IgD-negative memory B cell (primary cell): ENCODE measurements at regions not wholly inside any gene's neighbourhood (a gene's known extent, or its start where the extent isn't known, plus 50 kb on each side); places are given as distances from the start of the nearest gene placed in this dataset.

Experiments used
- H3K27ac Mint-ChIP-seq, 3 donors: one replicate each; pipeline ENCODE4 v1.8.0; 2020 to 2022; ENCODE audit warnings: mild to moderate bottlenecking in 3 of 3, mixed read lengths in 3 of 3, moderate library complexity in 1 of 3
- H3K27me3 Mint-ChIP-seq: one replicate; pipeline ENCODE4 v1.8.0; 2021; ENCODE audit warnings: mixed read lengths
- H3K36me3 Mint-ChIP-seq: one replicate; pipeline ENCODE4 v1.8.0; 2020; ENCODE audit warnings: mild to moderate bottlenecking, mixed read lengths
- H3K4me1 Mint-ChIP-seq, 3 donors: one replicate each; pipeline ENCODE4 v1.8.0; 2020 to 2022; ENCODE audit warnings: mixed read lengths in 3 of 3, mild to moderate bottlenecking in 1 of 3
- H3K4me3 Mint-ChIP-seq, 4 donors: one replicate each; pipeline ENCODE4 v1.8.0; 2020 to 2022; ENCODE audit warnings: mild to moderate bottlenecking in 4 of 4, mixed read lengths in 4 of 4, moderate library complexity in 3 of 4
- H3K9me3 Mint-ChIP-seq, 3 donors: one replicate each; pipeline ENCODE4 v1.8.0; 2020 to 2021; ENCODE audit warnings: mixed read lengths in 3 of 3, mild to moderate bottlenecking in 1 of 3

GRCh38 chr7:26538689-26539088 lies 247.0 kb downstream of the SNX10 start:
- H3K36me3 Mint-ChIP-seq, result no peaks in the 10 kb centered on the region
- no peak overlapping the region for H3K4me3 Mint-ChIP-seq
- peaks cover 39% of the 10 kb centered on the region for H3K27me3 Mint-ChIP-seq
- H3K4me1 Mint-ChIP-seq, result no peaks in the 10 kb centered on the region
- no peak overlapping the region for H3K27ac Mint-ChIP-seq
- H3K9me3 Mint-ChIP-seq, result peaks cover 0 to 3% (median 0%) of the 10 kb centered on the region in 3 donors

GRCh38 chr7:26543340-26543739 lies 251.7 kb downstream of the SNX10 start:
- peaks cover 0 to 3% (median 0%) of the 10 kb centered on the region in 3 donors for H3K9me3 Mint-ChIP-seq
- no peaks in the 10 kb centered on the region for H3K4me1 Mint-ChIP-seq
- H3K27me3 Mint-ChIP-seq, result peaks cover 26% of the 10 kb centered on the region
- no peak overlapping the region for H3K27ac Mint-ChIP-seq
- H3K36me3 Mint-ChIP-seq, result no peaks in the 10 kb centered on the region
- no peak overlapping the region for H3K4me3 Mint-ChIP-seq

GRCh38 chr7:26543951-26544350 lies 252.3 kb downstream of the SNX10 start:
- H3K36me3 Mint-ChIP-seq, result no peaks in the 10 kb centered on the region
- H3K27me3 Mint-ChIP-seq, result peaks cover 24% of the 10 kb centered on the region
- no peaks in the 10 kb centered on the region for H3K4me1 Mint-ChIP-seq
- no peak overlapping the region for H3K27ac Mint-ChIP-seq
- peaks cover 0 to 3% (median 0%) of the 10 kb centered on the region in 3 donors for H3K9me3 Mint-ChIP-seq
- H3K4me3 Mint-ChIP-seq, result no peak overlapping the region

GRCh38 chr7:26546508-26547053 lies 254.9 kb downstream of the SNX10 start:
- Mint-ChIP-seq H3K36me3 (peaks cover 3% of the 10 kb centered on the region), H3K4me1 (no peaks in the 10 kb centered on the region), H3K4me3 (no peak overlapping the region), H3K27me3 (peaks cover 23% of the 10 kb centered on the region), H3K9me3 (peaks cover 0 to 3% (median 0%) of the 10 kb centered on the region in 3 donors), H3K27ac (no peak overlapping the region)

- peaks cover 0 to under 1% (median 0%) of the 10 kb centered on the region in 3 donors for H3K9me3 Mint-ChIP-seq
- H3K27ac Mint-ChIP-seq, result no peak overlapping the region
- H3K4me1 Mint-ChIP-seq, result no peaks in the 10 kb centered on the region
- H3K27me3 Mint-ChIP-seq, result peaks cover 21% of the 10 kb centered on the region
- peaks cover 3% of the 10 kb centered on the region for H3K36me3 Mint-ChIP-seq
- H3K4me3 Mint-ChIP-seq, result no peak overlapping the region
Observed at GRCh38 chr7:26547156-26547555, 255.5 kb downstream of the SNX10 start.

GRCh38 chr7:26549281-26549944 lies 257.8 kb downstream of the SNX10 start:
- H3K27me3 Mint-ChIP-seq, result peaks cover 23% of the 10 kb centered on the region
- H3K9me3 Mint-ChIP-seq, result no peaks in the 10 kb centered on the region
- no peak overlapping the region for H3K27ac Mint-ChIP-seq
- peaks cover 5% of the 10 kb centered on the region for H3K36me3 Mint-ChIP-seq
- H3K4me1 Mint-ChIP-seq, result no peaks in the 10 kb centered on the region
- H3K4me3 Mint-ChIP-seq, result no peak overlapping the region

- Mint-ChIP-seq H3K4me1 (no peaks in the 10 kb centered on the region), H3K36me3 (peaks cover 5% of the 10 kb centered on the region), H3K4me3 (no peak overlapping the region), H3K27ac (no peak overlapping the region), H3K27me3 (peaks cover 23% of the 10 kb centered on the region), H3K9me3 (no peaks in the 10 kb centered on the region)
Observed at GRCh38 chr7:26550492-26550891, 258.8 kb downstream of the SNX10 start.

- Mint-ChIP-seq H3K4me3 (no peak overlapping the region), H3K9me3 (no peaks in the 10 kb centered on the region), H3K27me3 (peaks cover 23% of the 10 kb centered on the region), H3K27ac (no peak overlapping the region), H3K36me3 (peaks cover 5% of the 10 kb centered on the region), H3K4me1 (no peaks in the 10 kb centered on the region)
Observed at GRCh38 chr7:26551740-26552139, 260.1 kb downstream of the SNX10 start.

GRCh38 chr7:26553128-26553527 lies 261.5 kb downstream of the SNX10 start:
- Mint-ChIP-seq H3K9me3 (no peaks in the 10 kb centered on the region), H3K27me3 (peaks cover 22% of the 10 kb centered on the region), H3K4me3 (no peak overlapping the region), H3K36me3 (peaks cover 7% of the 10 kb centered on the region), H3K4me1 (no peaks in the 10 kb centered on the region), H3K27ac (no peak overlapping the region)

GRCh38 chr7:26553582-26553981 lies 261.9 kb downstream of the SNX10 start:
- peaks cover 21% of the 10 kb centered on the region for H3K27me3 Mint-ChIP-seq
- no peaks in the 10 kb centered on the region for H3K4me1 Mint-ChIP-seq
- H3K27ac Mint-ChIP-seq, result no peak overlapping the region
- H3K36me3 Mint-ChIP-seq, result peaks cover 7% of the 10 kb centered on the region
- H3K4me3 Mint-ChIP-seq, result no peak overlapping the region
- no peaks in the 10 kb centered on the region for H3K9me3 Mint-ChIP-seq

GRCh38 chr7:26554952-26555351 lies 263.3 kb downstream of the SNX10 start:
- Mint-ChIP-seq H3K4me3 (no peak overlapping the region), H3K4me1 (no peaks in the 10 kb centered on the region), H3K27me3 (peaks cover 23% of the 10 kb centered on the region), H3K36me3 (peaks cover 4% of the 10 kb centered on the region), H3K27ac (no peak overlapping the region), H3K9me3 (peaks cover 0 to 5% (median 3%) of the 10 kb centered on the region in 3 donors)

GRCh38 chr7:26556061-26556881 lies 264.6 kb downstream of the SNX10 start:
- Mint-ChIP-seq H3K27me3 (peaks cover 22% of the 10 kb centered on the region), H3K4me3 (no peak overlapping the region), H3K9me3 (peaks cover 0 to 5% (median 3%) of the 10 kb centered on the region in 3 donors), H3K36me3 (peaks cover 4% of the 10 kb centered on the region), H3K27ac (no peak overlapping the region), H3K4me1 (no peaks in the 10 kb centered on the region)

- Mint-ChIP-seq H3K27me3 (peaks cover 19% of the 10 kb centered on the region), H3K27ac (peak overlapping the region in 1 of 3 donors; percentile 24), H3K36me3 (peaks cover 2% of the 10 kb centered on the region), H3K4me3 (no peak overlapping the region), H3K4me1 (no peaks in the 10 kb centered on the region), H3K9me3 (peaks cover 0 to 5% (median 3%) of the 10 kb centered on the region in 3 donors)
Observed at GRCh38 chr7:26560526-26561256, 269.0 kb downstream of the SNX10 start.

- Mint-ChIP-seq H3K4me3 (no peak overlapping the region), H3K27ac (no peak overlapping the region), H3K4me1 (no peaks in the 10 kb centered on the region), H3K9me3 (peaks cover 0 to 5% (median 3%) of the 10 kb centered on the region in 3 donors), H3K36me3 (no peaks in the 10 kb centered on the region), H3K27me3 (peaks cover 15% of the 10 kb centered on the region)
Observed at GRCh38 chr7:26562841-26563240, 271.2 kb downstream of the SNX10 start.

GRCh38 chr7:26563406-26563805 lies 271.7 kb downstream of the SNX10 start:
- Mint-ChIP-seq H3K36me3 (no peaks in the 10 kb centered on the region), H3K9me3 (peaks cover 0 to 5% (median 3%) of the 10 kb centered on the region in 3 donors), H3K4me3 (no peak overlapping the region), H3K27ac (no peak overlapping the region), H3K27me3 (peaks cover 15% of the 10 kb centered on the region), H3K4me1 (no peaks in the 10 kb centered on the region)
